ENCODE measurements at regions not wholly inside any gene's neighbourhood (a gene's known extent, or its start where the extent isn't known, plus 50 kb on each side); places are given as distances from the start of the nearest gene placed in this dataset.

DNA sequence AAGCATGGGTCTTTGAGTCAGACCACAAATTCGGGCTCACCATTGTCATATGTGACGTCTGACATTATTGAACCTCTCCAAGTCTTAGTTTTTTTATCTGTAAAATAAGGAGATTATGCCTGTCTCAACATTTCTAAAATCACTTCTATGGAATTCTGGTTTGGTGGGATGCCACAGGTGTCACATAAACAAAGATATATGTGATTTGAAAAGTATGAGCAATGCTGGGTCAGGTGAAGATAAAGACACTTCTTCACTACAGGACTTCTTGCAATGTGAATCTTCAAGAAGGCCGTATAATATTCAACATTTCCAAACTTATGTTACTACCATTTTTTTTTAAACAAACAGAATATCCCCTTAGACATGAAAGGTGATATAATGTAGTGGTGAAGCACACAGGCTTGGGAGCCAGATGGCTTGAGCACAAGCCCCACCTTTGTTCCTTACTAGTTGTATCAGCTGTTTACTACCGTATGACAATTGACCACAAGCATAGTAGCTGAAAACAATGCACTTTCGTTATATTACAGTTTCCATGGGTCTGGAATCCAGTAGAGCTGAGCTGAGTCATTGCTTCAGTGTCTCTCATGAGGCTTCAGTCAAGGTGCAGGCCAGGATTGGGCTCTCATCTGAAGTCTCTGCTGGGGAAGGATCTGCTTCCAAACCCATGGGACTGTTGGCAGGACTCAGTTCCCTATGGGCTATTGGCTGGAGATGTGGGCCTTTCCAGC, 87.7 kb downstream of the UTP18 start:
- TF ChIP-seq, protein P1, sequence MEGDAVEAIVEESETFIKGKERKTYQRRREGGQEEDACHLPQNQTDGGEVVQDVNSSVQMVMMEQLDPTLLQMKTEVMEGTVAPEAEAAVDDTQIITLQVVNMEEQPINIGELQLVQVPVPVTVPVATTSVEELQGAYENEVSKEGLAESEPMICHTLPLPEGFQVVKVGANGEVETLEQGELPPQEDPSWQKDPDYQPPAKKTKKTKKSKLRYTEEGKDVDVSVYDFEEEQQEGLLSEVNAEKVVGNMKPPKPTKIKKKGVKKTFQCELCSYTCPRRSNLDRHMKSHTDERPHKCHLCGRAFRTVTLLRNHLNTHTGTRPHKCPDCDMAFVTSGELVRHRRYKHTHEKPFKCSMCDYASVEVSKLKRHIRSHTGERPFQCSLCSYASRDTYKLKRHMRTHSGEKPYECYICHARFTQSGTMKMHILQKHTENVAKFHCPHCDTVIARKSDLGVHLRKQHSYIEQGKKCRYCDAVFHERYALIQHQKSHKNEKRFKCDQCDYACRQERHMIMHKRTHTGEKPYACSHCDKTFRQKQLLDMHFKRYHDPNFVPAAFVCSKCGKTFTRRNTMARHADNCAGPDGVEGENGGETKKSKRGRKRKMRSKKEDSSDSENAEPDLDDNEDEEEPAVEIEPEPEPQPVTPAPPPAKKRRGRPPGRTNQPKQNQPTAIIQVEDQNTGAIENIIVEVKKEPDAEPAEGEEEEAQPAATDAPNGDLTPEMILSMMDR (IDR thresholded peaks at IDR 0.05; ENCODE audit: low read depth, low read length, missing control alignments): no peak
- H3K4me3 ChIP-seq (ENCODE audit: low read depth, low read length): no peak overlapping the region
- DNase-seq (ENCODE audit: low read depth): no peak

DNA sequence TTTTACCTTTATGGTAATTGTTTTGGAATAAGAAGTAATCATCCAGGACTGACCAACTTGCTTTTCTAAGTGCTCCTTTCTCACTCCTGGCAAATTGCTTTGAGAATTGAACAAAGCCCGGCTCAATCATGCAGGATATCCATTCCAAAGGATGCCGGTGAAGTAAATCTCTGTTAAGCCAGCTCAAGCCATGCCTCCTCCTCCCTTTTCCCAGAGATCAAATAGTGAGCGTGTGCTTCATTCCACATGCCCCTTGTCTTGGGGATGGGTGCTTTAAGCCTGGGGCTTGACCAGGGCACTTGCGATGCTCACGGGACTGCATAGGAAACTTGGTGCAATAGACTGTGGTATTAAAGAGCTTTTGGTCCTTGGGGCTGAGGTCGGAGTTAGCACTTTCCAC, 90.7 kb downstream of the UTP18 start:
- no peak overlapping the region for H3K4me3 ChIP-seq (ENCODE audit: low read depth, low read length)
- no peak for DNase-seq (ENCODE audit: low read depth)
- TF ChIP-seq, protein P1 (IDR thresholded peaks at IDR 0.05; ENCODE audit: low read depth, low read length, missing control alignments): no peak

DNA sequence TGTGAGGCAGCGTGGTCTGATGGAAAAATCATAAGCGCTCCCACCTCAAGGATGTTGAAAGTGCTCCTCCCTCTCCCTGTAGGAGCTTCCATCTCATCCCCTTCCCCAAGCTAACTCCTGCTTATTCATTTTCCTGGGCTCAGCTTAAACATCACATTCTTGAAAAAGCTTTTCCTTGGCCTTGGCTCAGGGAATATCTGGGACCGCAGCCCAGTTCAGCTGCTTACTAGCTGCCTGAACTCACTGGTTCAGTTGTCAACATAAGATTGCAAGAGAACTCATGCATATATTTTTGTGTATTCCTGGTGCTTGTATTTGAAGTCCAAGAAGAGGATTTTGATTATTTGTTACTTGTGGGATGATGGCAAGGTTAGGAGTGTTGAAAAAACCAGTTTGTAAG, 91.5 kb downstream of the UTP18 start:
- TF ChIP-seq, protein P1 (IDR thresholded peaks at IDR 0.05; ENCODE audit: low read depth, low read length, missing control alignments): no peak
- DNase-seq (ENCODE audit: low read depth): no peak
- no peak overlapping the region for H3K4me3 ChIP-seq (ENCODE audit: low read depth, low read length)

DNA sequence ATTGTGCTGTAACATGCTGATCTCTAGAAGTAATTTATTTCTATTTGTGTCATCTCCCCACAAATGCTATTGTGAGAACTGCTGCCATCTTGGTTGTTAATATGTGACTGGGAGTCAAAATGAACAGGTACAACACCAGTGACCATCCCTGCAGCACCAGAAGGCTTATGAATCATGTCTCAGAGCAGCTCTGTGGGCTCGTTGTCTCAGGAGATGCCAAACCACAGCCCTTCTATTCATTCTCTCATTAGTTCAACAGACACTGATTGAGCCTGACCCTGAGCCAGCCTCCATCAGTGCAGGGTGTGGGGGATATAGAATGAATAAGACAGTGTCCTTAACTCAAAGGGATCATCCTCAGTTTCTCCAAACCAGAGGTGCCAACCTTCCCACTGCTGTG, 92.5 kb downstream of the UTP18 start:
- no peak for DNase-seq (ENCODE audit: low read depth)
- no peak overlapping the region for H3K4me3 ChIP-seq (ENCODE audit: low read depth, low read length)
- TF ChIP-seq, protein P1 (IDR thresholded peaks at IDR 0.05; ENCODE audit: low read depth, low read length, missing control alignments): no peak

DNA sequence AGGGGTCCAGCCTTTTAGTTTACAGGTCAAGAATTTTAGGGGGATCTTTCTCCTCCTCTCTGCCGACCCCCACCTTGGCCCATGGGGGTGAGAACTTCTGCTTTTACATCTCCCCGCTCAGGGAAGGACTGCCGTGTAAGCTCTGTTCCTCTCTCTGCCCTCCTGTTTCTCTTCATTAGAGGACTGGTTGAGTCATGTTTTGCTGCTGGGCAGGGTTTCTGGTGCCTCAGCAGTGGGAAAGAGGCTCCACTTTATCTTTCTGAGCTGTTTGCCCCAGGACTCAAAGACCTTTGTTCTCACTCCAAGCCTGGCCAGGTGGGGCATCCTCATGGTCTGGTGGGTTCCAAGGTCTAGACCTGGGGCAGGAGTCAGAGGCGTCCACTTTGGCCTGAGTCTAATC, 93.0 kb downstream of the UTP18 start:
- TF ChIP-seq, protein P1 (IDR thresholded peaks at IDR 0.05; ENCODE audit: low read depth, low read length, missing control alignments): no peak
- DNase-seq (ENCODE audit: low read depth): no peak
- no peak overlapping the region for H3K4me3 ChIP-seq (ENCODE audit: low read depth, low read length)

DNA sequence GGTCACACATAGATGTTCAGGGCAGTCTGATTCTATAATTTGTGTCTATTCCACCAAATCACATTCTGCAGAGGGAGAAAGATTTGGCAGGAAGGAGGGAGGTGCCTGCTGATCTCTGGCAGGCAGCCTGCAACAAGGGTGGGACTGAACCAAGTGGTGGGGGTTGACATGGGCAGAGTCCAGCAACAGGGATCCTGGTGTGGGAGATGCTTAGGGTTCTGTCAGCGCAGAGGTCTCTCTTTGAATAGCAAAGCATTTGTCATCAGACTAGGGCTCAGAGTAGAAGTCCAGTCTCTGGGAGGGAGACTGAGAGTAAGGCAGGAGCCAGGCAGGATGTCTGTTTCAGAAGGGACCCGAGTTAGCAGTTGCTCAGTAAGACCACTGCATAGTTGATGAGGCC, 94.6 kb downstream of the UTP18 start:
- no peak overlapping the region for H3K4me3 ChIP-seq (ENCODE audit: low read depth, low read length)
- TF ChIP-seq, protein P1 (IDR thresholded peaks at IDR 0.05; ENCODE audit: low read depth, low read length, missing control alignments): no peak
- no peak for DNase-seq (ENCODE audit: low read depth)

Measured in GM12864 (cell line).